ENCODE measurements at regions not wholly inside any gene's neighbourhood (a gene's known extent, or its start where the extent isn't known, plus 50 kb on each side); places are given as distances from the start of the nearest gene placed in this dataset.

DNA sequence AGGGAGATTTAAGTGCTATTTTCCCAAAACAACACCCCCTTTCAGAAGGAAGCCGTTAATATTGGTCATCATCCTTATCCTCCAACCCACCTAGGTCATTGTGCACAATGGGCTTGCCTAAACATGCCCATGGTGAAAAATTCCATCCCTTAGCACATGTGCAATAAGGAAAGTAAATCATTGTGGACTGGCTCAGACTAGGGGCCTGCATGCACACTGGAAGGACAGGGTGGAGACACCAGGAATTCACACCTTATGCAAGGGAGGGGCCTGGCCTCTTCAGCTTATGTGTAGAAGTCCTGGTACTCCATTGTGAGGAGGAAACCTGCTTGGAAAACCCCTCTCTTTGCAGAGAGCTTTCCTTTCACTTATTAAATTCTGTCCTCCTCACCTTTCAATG lies 311.4 kb upstream of the NDST4 start:
- H2AFZ ChIP-seq (ENCODE audit: insufficient read depth, low read depth, low read length, poor library complexity, severe bottlenecking), result no peak overlapping the region
- H3K4me2 ChIP-seq (replicated peaks; ENCODE audit: extremely low read depth, low read length, poor library complexity, severe bottlenecking), result no peak overlapping the region
- H3K9me3 Mint-ChIP-seq, result peaks cover 0 to 9% (median 6%) of the 10 kb centered on the region in 7 donors
- DNase-seq, result no peak
- peaks cover 0 to 2% (median 0%) of the 10 kb centered on the region in 3 donors for H3K27me3 Mint-ChIP-seq (ENCODE audit: low read depth in 3 of 3)
- no peaks in the 10 kb centered on the region for H3K4me1 Mint-ChIP-seq
- TF ChIP-seq, protein P1, sequence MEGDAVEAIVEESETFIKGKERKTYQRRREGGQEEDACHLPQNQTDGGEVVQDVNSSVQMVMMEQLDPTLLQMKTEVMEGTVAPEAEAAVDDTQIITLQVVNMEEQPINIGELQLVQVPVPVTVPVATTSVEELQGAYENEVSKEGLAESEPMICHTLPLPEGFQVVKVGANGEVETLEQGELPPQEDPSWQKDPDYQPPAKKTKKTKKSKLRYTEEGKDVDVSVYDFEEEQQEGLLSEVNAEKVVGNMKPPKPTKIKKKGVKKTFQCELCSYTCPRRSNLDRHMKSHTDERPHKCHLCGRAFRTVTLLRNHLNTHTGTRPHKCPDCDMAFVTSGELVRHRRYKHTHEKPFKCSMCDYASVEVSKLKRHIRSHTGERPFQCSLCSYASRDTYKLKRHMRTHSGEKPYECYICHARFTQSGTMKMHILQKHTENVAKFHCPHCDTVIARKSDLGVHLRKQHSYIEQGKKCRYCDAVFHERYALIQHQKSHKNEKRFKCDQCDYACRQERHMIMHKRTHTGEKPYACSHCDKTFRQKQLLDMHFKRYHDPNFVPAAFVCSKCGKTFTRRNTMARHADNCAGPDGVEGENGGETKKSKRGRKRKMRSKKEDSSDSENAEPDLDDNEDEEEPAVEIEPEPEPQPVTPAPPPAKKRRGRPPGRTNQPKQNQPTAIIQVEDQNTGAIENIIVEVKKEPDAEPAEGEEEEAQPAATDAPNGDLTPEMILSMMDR (IDR thresholded peaks at IDR 0.05), result no peak
- H3K36me3 Mint-ChIP-seq, result no peaks in the 10 kb centered on the region
- no peaks in the 10 kb centered on the region for H3K36me3 ChIP-seq (replicated peaks in 1 of 2; ENCODE audit: control insufficient read depth in 1 of 2, insufficient read depth in 2 of 2, low read length in 2 of 2)
- intact Hi-C loops (cut with micrococcal nuclease), result no loop called here
- H3K4me3 Mint-ChIP-seq, result no peak overlapping the region
- H3K9ac ChIP-seq (ENCODE audit: insufficient read depth, low read length, poor library complexity, severe bottlenecking), result no peak overlapping the region
- H3K27ac ChIP-seq (ENCODE audit: low read depth in 1 of 2, low read length in 2 of 2), result no peak overlapping the region
- no peak overlapping the region for H3K27ac Mint-ChIP-seq
- no peak overlapping the region for H3K4me3 ChIP-seq (replicated peaks in 1 of 3; ENCODE audit: low read depth in 2 of 3, low read length in 3 of 3)
- no peaks in the 10 kb centered on the region for H3K79me2 ChIP-seq (ENCODE audit: insufficient read depth, low read length)
- H4K20me1 ChIP-seq (ENCODE audit: insufficient read depth, low read length), result no peaks in the 10 kb centered on the region
- H3K4me1 ChIP-seq (ENCODE audit: control insufficient read depth in 1 of 2, insufficient read depth in 2 of 2, low read length in 2 of 2), result no peaks in the 10 kb centered on the region
- H3K27me3 ChIP-seq (ENCODE audit: control insufficient read depth in 2 of 2, insufficient read depth in 2 of 2, low read length in 2 of 2), result no peaks in the 10 kb centered on the region
- WGBS (ENCODE audit: insufficient coverage), result no CpG with 5 or more reads among the region's 1 CpG
- peaks cover 0 to 4% of the 10 kb centered on the region in 2 donors for H3K9me3 ChIP-seq (replicated peaks in 1 of 2; ENCODE audit: control insufficient read depth in 1 of 2, insufficient read depth in 1 of 2, low read length in 2 of 2)

DNA sequence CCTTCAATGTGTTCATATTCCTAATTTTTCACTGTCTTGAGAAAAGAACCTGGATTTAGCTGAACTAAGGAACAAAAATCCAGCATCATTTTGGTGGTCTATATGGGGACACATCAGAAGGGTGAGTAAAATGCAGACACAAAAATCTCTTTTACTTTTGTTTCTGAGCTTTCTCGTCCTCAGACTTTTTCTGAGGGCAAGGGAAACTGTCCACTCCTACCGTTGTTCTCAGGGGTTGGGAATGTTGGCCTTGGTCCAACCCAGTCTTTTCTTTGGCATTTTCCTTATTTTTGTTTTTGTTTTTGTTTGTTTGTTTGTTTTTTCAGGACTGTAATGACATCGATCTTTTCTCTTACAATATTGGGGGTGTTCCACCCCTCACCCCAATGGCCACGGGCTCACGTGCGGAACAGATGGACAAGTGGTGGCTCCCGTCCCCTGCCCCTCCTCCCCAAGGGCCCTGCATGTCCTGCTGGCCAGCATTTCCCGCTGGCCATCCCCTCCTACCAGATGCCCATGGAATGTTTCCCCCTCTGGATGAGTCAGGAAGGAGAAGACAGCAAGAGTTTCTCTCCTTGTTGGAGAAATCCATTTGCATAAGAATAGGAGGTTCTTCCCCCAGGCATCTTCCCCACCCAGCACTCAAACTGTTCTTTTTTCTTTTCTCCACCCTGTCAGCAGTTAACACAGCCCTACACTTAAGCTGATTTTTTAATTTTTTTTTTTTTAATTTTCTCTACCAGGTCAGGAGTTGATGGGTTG lies 305.4 kb upstream of the NDST4 start:
- no peak for DNase-seq
- no peak overlapping the region for H3K9ac ChIP-seq (ENCODE audit: insufficient read depth, low read length, poor library complexity, severe bottlenecking)
- H3K9me3 ChIP-seq (replicated peaks in 1 of 2; ENCODE audit: control insufficient read depth in 1 of 2, insufficient read depth in 1 of 2, low read length in 2 of 2), result peaks cover 0 to 15% of the 10 kb centered on the region in 2 donors
- WGBS (ENCODE audit: insufficient coverage), result 67% methylated on average over 3 of the region's 8 CpGs
- H3K79me2 ChIP-seq (ENCODE audit: insufficient read depth, low read length), result no peaks in the 10 kb centered on the region
- no peak overlapping the region for H3K27ac Mint-ChIP-seq
- intact Hi-C loops (cut with micrococcal nuclease), result no loop called here
- H3K4me1 ChIP-seq (ENCODE audit: control insufficient read depth in 1 of 2, insufficient read depth in 2 of 2, low read length in 2 of 2), result no peaks in the 10 kb centered on the region
- H3K27me3 Mint-ChIP-seq (ENCODE audit: low read depth in 3 of 3), result peaks cover 0 to 2% (median 0%) of the 10 kb centered on the region in 3 donors
- H3K4me3 Mint-ChIP-seq, result no peak overlapping the region
- H3K36me3 Mint-ChIP-seq, result no peaks in the 10 kb centered on the region
- H3K27me3 ChIP-seq (ENCODE audit: control insufficient read depth in 2 of 2, insufficient read depth in 2 of 2, low read length in 2 of 2), result no peaks in the 10 kb centered on the region
- no peak overlapping the region for H3K27ac ChIP-seq (ENCODE audit: low read depth in 1 of 2, low read length in 2 of 2)
- no peak overlapping the region for H3K4me3 ChIP-seq (replicated peaks in 1 of 3; ENCODE audit: low read depth in 2 of 3, low read length in 3 of 3)
- no peaks in the 10 kb centered on the region for H3K4me1 Mint-ChIP-seq
- no peak overlapping the region for H2AFZ ChIP-seq (ENCODE audit: insufficient read depth, low read depth, low read length, poor library complexity, severe bottlenecking)
- H3K36me3 ChIP-seq (replicated peaks in 1 of 2; ENCODE audit: control insufficient read depth in 1 of 2, insufficient read depth in 2 of 2, low read length in 2 of 2), result no peaks in the 10 kb centered on the region
- TF ChIP-seq, protein P1 (IDR thresholded peaks at IDR 0.05), result no peak
- no peaks in the 10 kb centered on the region for H4K20me1 ChIP-seq (ENCODE audit: insufficient read depth, low read length)
- H3K4me2 ChIP-seq (replicated peaks; ENCODE audit: extremely low read depth, low read length, poor library complexity, severe bottlenecking), result no peak overlapping the region
- peaks cover 3 to 16% (median 11%) of the 10 kb centered on the region in 7 donors for H3K9me3 Mint-ChIP-seq

Data from CD14-positive monocyte (primary cell).